DOHH2 (cell line): ENCODE measurements at regions not wholly inside any gene's neighbourhood (a gene's known extent, or its start where the extent isn't known, plus 50 kb on each side); places are given as distances from the start of the nearest gene placed in this dataset.

Source experiments
- CTCF ChIP-seq: fragments of 200-600 bp; sonication (generic); IDR thresholded peaks from one replicate; pipeline ENCODE4 v1.5.1; 2014; ENCODE audit warnings: antibody characterized with exemption, mild to moderate bottlenecking, low read depth, low read length; ENCODE audit not compliant: poor library complexity, severe bottlenecking
- EZH2phosphoT487 ChIP-seq: fragments of 200-600 bp; sonication (generic); IDR thresholded peaks from 2 replicates; pipeline ENCODE4 v1.6.1; 2017; ENCODE audit warnings: borderline replicate concordance, mild to moderate bottlenecking, antibody characterized with exemption, low read length, moderate library complexity, mixed read lengths

- TF ChIP-seq CTCF (no peak), EZH2phosphoT487 (no peak)
These were observed 79.7 kb upstream of the ZNF32 start for GRCh38 chr10:43728425-43728824.
